ENCODE measurements at regions not wholly inside any gene's neighbourhood (a gene's known extent, or its start where the extent isn't known, plus 50 kb on each side); places are given as distances from the start of the nearest gene placed in this dataset.

GRCh38 chr10:50937230-50937907 is 51.9 kb upstream of the A1CF start:
- no peaks in the 10 kb centered on the region for H3K79me2 ChIP-seq (ENCODE audit: insufficient read depth)
- no peak overlapping the region for H3K27ac ChIP-seq (ENCODE audit: low read depth in 2 of 2, low read length in 1 of 2)
- H3K9me2 ChIP-seq: no peaks in the 10 kb centered on the region
- 32% methylated on average over 4 of the region's 4 CpGs for WGBS (ENCODE audit: low lambda C conversion rate)
- TF ChIP-seq USF1 (IDR thresholded peaks at IDR 0.05; ENCODE audit: borderline replicate concordance, low read depth) (no peak), RAD21 (IDR thresholded peaks at IDR 0.05; ENCODE audit: low read length) (peak; percentile 60), NFIC (IDR thresholded peaks at IDR 0.05; ENCODE audit: borderline replicate concordance) (no peak), POLR2AphosphoS5 (IDR thresholded peaks at IDR 0.05; ENCODE audit: low read depth, low read length) (no peak), GATA2 (CRISPR knock-in tag; IDR thresholded peaks at IDR 0.05) (no peak), RFX5 (IDR thresholded peaks at IDR 0.05; ENCODE audit: low read length) (no peak), SIN3A (IDR thresholded peaks at IDR 0.05; ENCODE audit: borderline replicate concordance, low read depth, low read length) (no peak), USF2 (IDR thresholded peaks at IDR 0.05; ENCODE audit: borderline replicate concordance, low read depth, low read length) (no peak), SMC3 (IDR thresholded peaks at IDR 0.05; ENCODE audit: low read depth, low read length) (peak; percentile 33), TEAD4 (IDR thresholded peaks at IDR 0.05; ENCODE audit: borderline replicate concordance, insufficient read depth) (no peak), ZBTB33 (IDR thresholded peaks at IDR 0.05; ENCODE audit: borderline replicate concordance, low read depth) (no peak), FOSL2 (IDR thresholded peaks at IDR 0.05; ENCODE audit: borderline replicate concordance, low read depth) (no peak), GABPA (IDR thresholded peaks at IDR 0.05; ENCODE audit: low read depth) (no peak), MEF2A (IDR thresholded peaks at IDR 0.05; ENCODE audit: borderline replicate concordance, low read depth) (no peak), RXRA (IDR thresholded peaks at IDR 0.05; ENCODE audit: borderline replicate concordance, low read depth) (no peak), EP300 (IDR thresholded peaks at IDR 0.05; ENCODE audit: borderline replicate concordance in 1 of 2, low read depth in 1 of 2, low read length in 1 of 2) (no peak), FOXM1 (IDR thresholded peaks at IDR 0.05; ENCODE audit: low read depth) (no peak), YY1 (IDR thresholded peaks at IDR 0.05; ENCODE audit: low read depth) (no peak), MXI1 (IDR thresholded peaks at IDR 0.05; ENCODE audit: low read depth, low read length) (no peak), RCOR1 (IDR thresholded peaks at IDR 0.05; ENCODE audit: low read length) (no peak), ELF1 (IDR thresholded peaks at IDR 0.05) (no peak), JUND (IDR thresholded peaks at IDR 0.05) (no peak), EZH2phosphoT487 (IDR thresholded peaks at IDR 0.05; ENCODE audit: borderline replicate concordance, low read depth) (no peak), NRF1 (IDR thresholded peaks at IDR 0.05; ENCODE audit: low read depth, low read length) (no peak), TAF1 (IDR thresholded peaks at IDR 0.05; ENCODE audit: borderline replicate concordance, low read depth, low read length) (no peak)
- TF ChIP-seq, protein P1, sequence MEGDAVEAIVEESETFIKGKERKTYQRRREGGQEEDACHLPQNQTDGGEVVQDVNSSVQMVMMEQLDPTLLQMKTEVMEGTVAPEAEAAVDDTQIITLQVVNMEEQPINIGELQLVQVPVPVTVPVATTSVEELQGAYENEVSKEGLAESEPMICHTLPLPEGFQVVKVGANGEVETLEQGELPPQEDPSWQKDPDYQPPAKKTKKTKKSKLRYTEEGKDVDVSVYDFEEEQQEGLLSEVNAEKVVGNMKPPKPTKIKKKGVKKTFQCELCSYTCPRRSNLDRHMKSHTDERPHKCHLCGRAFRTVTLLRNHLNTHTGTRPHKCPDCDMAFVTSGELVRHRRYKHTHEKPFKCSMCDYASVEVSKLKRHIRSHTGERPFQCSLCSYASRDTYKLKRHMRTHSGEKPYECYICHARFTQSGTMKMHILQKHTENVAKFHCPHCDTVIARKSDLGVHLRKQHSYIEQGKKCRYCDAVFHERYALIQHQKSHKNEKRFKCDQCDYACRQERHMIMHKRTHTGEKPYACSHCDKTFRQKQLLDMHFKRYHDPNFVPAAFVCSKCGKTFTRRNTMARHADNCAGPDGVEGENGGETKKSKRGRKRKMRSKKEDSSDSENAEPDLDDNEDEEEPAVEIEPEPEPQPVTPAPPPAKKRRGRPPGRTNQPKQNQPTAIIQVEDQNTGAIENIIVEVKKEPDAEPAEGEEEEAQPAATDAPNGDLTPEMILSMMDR (IDR thresholded peaks at IDR 0.05): peak; percentile 68
- TF ChIP-seq, protein P2, sequence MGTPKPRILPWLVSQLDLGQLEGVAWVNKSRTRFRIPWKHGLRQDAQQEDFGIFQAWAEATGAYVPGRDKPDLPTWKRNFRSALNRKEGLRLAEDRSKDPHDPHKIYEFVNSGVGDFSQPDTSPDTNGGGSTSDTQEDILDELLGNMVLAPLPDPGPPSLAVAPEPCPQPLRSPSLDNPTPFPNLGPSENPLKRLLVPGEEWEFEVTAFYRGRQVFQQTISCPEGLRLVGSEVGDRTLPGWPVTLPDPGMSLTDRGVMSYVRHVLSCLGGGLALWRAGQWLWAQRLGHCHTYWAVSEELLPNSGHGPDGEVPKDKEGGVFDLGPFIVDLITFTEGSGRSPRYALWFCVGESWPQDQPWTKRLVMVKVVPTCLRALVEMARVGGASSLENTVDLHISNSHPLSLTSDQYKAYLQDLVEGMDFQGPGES (IDR thresholded peaks at IDR 0.05; ENCODE audit: low read depth, low read length): no peak
- H2AFZ ChIP-seq (ENCODE audit: low read depth): no peak overlapping the region
- H3K9ac ChIP-seq: no peak overlapping the region
- no peaks in the 10 kb centered on the region for H3K4me1 ChIP-seq (ENCODE audit: control insufficient read depth in 1 of 2, insufficient read depth in 2 of 2, low read depth in 1 of 2, low read length in 1 of 2)
- no peak overlapping the region for H3K4me2 ChIP-seq
- no peaks in the 10 kb centered on the region for H4K20me1 ChIP-seq (ENCODE audit: insufficient read depth)
- peak; percentile 4 for DNase-seq
- H3K36me3 ChIP-seq (replicated peaks in 1 of 2; ENCODE audit: control insufficient read depth in 1 of 2, insufficient read depth in 2 of 2, low read length in 1 of 2): no peaks in the 10 kb centered on the region
- ChIA-PET POLR2A (no interaction called here), CTCF (interaction anchor here (0.6 to 1.7 kb wide), 6 partner anchors 10 to 85 kb away, joined by 3 to 6 read pairs (median 3); no protein-coding TSS in a partner anchor)
- no peaks in the 10 kb centered on the region; the same call in 1 of the 2 replicates for H3K27me3 ChIP-seq (ENCODE audit: insufficient read depth)
- no peaks in the 10 kb centered on the region for H3F3A ChIP-seq (replicated peaks; ENCODE audit: insufficient read depth)
- no peak overlapping the region for H3K4me3 ChIP-seq (ENCODE audit: low read depth in 2 of 2, low read length in 1 of 2)
- no peaks in the 10 kb centered on the region for H3K9me3 ChIP-seq

All from SK-N-SH (cell line).